Tibial nerve (tissue), 3 donors: ENCODE measurements at regions not wholly inside any gene's neighbourhood (a gene's known extent, or its start where the extent isn't known, plus 50 kb on each side); places are given as distances from the start of the nearest gene placed in this dataset.

Source experiments
- POLR2A ChIP-seq, 2 donors: fragments of 450-650 bp; IDR thresholded peaks; one replicate each; pipeline ENCODE4 v1.6.1; 2017; ENCODE audit warnings: antibody characterized with exemption in 2 of 2, mild to moderate bottlenecking in 2 of 2, moderate library complexity in 2 of 2
- TF ChIP-seq, protein P1 (sequence below), 5 experiments: fragments of 200-600 bp in 3 of 5; fragments of 450-650 bp in 2 of 5; sonication (generic) in 3 of 5; IDR thresholded peaks; one replicate each; pipeline ENCODE4 v1.5.1; 2016 to 2019; ENCODE audit warnings: antibody characterized with exemption in 5 of 5, mild to moderate bottlenecking in 3 of 5, moderate library complexity in 2 of 5

DNA sequence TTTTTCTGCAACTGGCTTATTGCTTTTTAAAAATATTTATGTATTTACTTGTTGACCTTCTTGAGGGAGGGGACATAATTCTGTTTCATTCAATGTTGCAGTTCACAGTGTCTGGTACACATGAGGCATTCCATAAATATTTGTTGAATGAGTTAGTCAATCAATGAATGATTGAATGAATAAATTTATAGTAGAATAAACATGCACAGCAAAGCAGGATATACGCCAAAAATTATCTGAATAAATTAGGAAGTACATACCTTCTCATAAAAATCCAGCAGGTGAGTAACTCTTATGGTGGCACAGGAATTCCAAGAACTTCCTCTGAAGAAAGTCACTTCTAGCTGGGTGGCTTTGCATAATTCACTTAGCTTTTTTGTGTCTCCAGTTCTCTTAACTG is 469.4 kb upstream of the ATP11B start:
- TF ChIP-seq, protein P1, sequence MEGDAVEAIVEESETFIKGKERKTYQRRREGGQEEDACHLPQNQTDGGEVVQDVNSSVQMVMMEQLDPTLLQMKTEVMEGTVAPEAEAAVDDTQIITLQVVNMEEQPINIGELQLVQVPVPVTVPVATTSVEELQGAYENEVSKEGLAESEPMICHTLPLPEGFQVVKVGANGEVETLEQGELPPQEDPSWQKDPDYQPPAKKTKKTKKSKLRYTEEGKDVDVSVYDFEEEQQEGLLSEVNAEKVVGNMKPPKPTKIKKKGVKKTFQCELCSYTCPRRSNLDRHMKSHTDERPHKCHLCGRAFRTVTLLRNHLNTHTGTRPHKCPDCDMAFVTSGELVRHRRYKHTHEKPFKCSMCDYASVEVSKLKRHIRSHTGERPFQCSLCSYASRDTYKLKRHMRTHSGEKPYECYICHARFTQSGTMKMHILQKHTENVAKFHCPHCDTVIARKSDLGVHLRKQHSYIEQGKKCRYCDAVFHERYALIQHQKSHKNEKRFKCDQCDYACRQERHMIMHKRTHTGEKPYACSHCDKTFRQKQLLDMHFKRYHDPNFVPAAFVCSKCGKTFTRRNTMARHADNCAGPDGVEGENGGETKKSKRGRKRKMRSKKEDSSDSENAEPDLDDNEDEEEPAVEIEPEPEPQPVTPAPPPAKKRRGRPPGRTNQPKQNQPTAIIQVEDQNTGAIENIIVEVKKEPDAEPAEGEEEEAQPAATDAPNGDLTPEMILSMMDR (IDR thresholded peaks at IDR 0.05), result no peak
- no peak for TF ChIP-seq POLR2A (IDR thresholded peaks at IDR 0.05)
